ENCODE measurements at regions not wholly inside any gene's neighbourhood (a gene's known extent, or its start where the extent isn't known, plus 50 kb on each side); places are given as distances from the start of the nearest gene placed in this dataset.

- POLR2A ChIA-PET: no interaction called here
These were observed 297.2 kb downstream of the RPLP1 start for GRCh38 chr15:69749797-69750196.

More at GRCh38 chr15:69749797-69750196, 297.2 kb downstream of the RPLP1 start:
- Mint-ChIP-seq H3K4me1 (peaks cover 10% of the 10 kb centered on the region), H3K27me3 (ENCODE audit: low read depth) (no peaks in the 10 kb centered on the region; the same call in 1 of the 2 replicates), H3K4me3 (no peak overlapping the region), H3K36me3 (peaks cover 12% of the 10 kb centered on the region), H3K27ac (no peak overlapping the region), H3K9me3 (peaks cover 22% of the 10 kb centered on the region)
- no peak for DNase-seq (ENCODE audit: low spot score)
- CTCF ChIA-PET: interaction anchor here (0.7 kb wide), 1 partner anchor 299 kb away, joined by 3 read pairs; no protein-coding TSS in a partner anchor
- no peak for TF ChIP-seq OVOL2 (CRISPR knock-in tag; IDR thresholded peaks at IDR 0.05; ENCODE audit: borderline replicate concordance)
- no peak for TF ChIP-seq RELA (CRISPR knock-in tag; IDR thresholded peaks at IDR 0.05; ENCODE audit: borderline replicate concordance)
- no peak for TF ChIP-seq ZNF263 (CRISPR knock-in tag; IDR thresholded peaks at IDR 0.05; ENCODE audit: low read depth)
- no peak for TF ChIP-seq MXD4 (CRISPR knock-in tag; IDR thresholded peaks at IDR 0.05; ENCODE audit: borderline replicate concordance)
- TF ChIP-seq, protein P1, sequence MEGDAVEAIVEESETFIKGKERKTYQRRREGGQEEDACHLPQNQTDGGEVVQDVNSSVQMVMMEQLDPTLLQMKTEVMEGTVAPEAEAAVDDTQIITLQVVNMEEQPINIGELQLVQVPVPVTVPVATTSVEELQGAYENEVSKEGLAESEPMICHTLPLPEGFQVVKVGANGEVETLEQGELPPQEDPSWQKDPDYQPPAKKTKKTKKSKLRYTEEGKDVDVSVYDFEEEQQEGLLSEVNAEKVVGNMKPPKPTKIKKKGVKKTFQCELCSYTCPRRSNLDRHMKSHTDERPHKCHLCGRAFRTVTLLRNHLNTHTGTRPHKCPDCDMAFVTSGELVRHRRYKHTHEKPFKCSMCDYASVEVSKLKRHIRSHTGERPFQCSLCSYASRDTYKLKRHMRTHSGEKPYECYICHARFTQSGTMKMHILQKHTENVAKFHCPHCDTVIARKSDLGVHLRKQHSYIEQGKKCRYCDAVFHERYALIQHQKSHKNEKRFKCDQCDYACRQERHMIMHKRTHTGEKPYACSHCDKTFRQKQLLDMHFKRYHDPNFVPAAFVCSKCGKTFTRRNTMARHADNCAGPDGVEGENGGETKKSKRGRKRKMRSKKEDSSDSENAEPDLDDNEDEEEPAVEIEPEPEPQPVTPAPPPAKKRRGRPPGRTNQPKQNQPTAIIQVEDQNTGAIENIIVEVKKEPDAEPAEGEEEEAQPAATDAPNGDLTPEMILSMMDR (IDR thresholded peaks at IDR 0.05): no peak
- no peak for TF ChIP-seq FOXP4 (CRISPR knock-in tag; IDR thresholded peaks at IDR 0.05)
- TF ChIP-seq, protein P2, sequence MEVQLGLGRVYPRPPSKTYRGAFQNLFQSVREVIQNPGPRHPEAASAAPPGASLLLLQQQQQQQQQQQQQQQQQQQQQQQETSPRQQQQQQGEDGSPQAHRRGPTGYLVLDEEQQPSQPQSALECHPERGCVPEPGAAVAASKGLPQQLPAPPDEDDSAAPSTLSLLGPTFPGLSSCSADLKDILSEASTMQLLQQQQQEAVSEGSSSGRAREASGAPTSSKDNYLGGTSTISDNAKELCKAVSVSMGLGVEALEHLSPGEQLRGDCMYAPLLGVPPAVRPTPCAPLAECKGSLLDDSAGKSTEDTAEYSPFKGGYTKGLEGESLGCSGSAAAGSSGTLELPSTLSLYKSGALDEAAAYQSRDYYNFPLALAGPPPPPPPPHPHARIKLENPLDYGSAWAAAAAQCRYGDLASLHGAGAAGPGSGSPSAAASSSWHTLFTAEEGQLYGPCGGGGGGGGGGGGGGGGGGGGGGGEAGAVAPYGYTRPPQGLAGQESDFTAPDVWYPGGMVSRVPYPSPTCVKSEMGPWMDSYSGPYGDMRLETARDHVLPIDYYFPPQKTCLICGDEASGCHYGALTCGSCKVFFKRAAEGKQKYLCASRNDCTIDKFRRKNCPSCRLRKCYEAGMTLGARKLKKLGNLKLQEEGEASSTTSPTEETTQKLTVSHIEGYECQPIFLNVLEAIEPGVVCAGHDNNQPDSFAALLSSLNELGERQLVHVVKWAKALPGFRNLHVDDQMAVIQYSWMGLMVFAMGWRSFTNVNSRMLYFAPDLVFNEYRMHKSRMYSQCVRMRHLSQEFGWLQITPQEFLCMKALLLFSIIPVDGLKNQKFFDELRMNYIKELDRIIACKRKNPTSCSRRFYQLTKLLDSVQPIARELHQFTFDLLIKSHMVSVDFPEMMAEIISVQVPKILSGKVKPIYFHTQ (CRISPR knock-in tag; IDR thresholded peaks at IDR 0.05): no peak
- TF ChIP-seq ZNF281 (CRISPR knock-in tag; IDR thresholded peaks at IDR 0.05): no peak
- TF ChIP-seq NFATC4 (CRISPR knock-in tag; IDR thresholded peaks at IDR 0.05): no peak
- no peak for TF ChIP-seq KAT7 (CRISPR knock-in tag; IDR thresholded peaks at IDR 0.05; ENCODE audit: borderline replicate concordance)
- TF ChIP-seq CREM (CRISPR knock-in tag; IDR thresholded peaks at IDR 0.05): no peak
- no peak for TF ChIP-seq TEAD1 (CRISPR knock-in tag; IDR thresholded peaks at IDR 0.05)
- no peak for TF ChIP-seq USF2 (CRISPR knock-in tag; IDR thresholded peaks at IDR 0.05)
- no peak for TF ChIP-seq HMGA2 (CRISPR knock-in tag; IDR thresholded peaks at IDR 0.05)
- no peak for TF ChIP-seq IRF1 (CRISPR knock-in tag; IDR thresholded peaks at IDR 0.05)
- no peak for TF ChIP-seq PRRX2 (CRISPR knock-in tag; IDR thresholded peaks at IDR 0.05)
- TF ChIP-seq ZMAT4 (CRISPR knock-in tag; IDR thresholded peaks at IDR 0.05): no peak
- TF ChIP-seq ZBTB43 (CRISPR knock-in tag; IDR thresholded peaks at IDR 0.05): no peak
- no peak for ATAC-seq

Data from WTC11 (cell line).